ENCODE measurements at regions not wholly inside any gene's neighbourhood (a gene's known extent, or its start where the extent isn't known, plus 50 kb on each side); places are given as distances from the start of the nearest gene placed in this dataset.

- no peak for TF ChIP-seq TCF12 (IDR thresholded peaks at IDR 0.05)
- no peak for TF ChIP-seq TCF12 (CRISPR knock-in tag; IDR thresholded peaks at IDR 0.05)
- TF ChIP-seq CTCF (CRISPR knock-in tag; IDR thresholded peaks at IDR 0.05), result no peak
- no peak for TF ChIP-seq RAD21 (CRISPR knock-in tag; IDR thresholded peaks at IDR 0.05)
- TF ChIP-seq ZNF644 (CRISPR knock-in tag; IDR thresholded peaks at IDR 0.05; ENCODE audit: low read depth), result no peak
These were observed 113.3 kb downstream of the TRIM29 start for GRCh38 chr11:120024586-120024985.

Measured in HepG2 (cell line).